GM12873 (cell line): ENCODE measurements at regions not wholly inside any gene's neighbourhood (a gene's known extent, or its start where the extent isn't known, plus 50 kb on each side); places are given as distances from the start of the nearest gene placed in this dataset.

Experiments
- CTCF ChIP-seq: IDR thresholded peaks from 2 replicates; pipeline ENCODE4 v1.5.1; 2012; ENCODE audit warnings: low read depth, mild to moderate bottlenecking, moderate library complexity, low read length, control low read depth; ENCODE audit not compliant: insufficient read depth; ENCODE audit errors: missing control alignments

GRCh38 chr11:70865356-70865755 lies 387.0 kb downstream of the SHANK2 start:
- no peak for TF ChIP-seq CTCF

GRCh38 chr11:70866834-70867233 lies 385.5 kb downstream of the SHANK2 start:
- no peak for TF ChIP-seq CTCF

DNA sequence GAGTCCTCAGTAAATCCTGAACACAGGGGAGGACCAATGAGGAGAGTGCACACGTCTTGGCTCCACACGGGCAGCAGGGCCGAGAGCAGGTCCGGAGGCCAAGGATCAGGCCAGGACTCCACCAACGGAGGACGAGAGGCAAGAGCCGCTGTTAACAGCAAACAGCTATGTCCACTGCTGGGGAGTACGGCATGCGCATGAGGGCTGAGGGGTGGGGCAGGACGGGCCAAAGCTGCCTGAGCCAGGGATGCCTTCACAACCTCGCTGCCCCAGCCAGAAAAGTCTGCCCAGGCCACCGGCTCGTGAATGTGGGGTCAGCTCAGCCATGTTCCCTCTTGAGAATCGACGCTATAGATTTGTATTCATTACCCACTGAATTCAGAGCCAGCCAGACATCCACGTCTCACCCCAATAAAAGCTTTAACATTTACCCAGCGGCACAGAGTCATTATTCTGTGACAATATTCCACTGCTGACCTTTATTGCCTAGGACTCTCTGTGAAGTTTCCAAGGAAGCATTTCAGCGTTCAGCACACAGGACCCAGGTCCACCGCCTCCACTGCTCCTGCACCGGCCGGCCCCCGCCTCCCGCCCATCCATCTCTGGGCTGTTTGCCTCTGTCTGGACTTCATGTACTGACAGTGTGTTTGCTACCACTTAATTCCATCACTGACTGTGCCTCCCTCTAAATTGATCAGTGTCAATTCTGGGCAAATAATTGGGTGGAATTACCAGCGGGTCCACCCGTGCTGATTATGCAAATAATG lies 384.9 kb downstream of the SHANK2 start:
- TF ChIP-seq CTCF, result no peak

DNA sequence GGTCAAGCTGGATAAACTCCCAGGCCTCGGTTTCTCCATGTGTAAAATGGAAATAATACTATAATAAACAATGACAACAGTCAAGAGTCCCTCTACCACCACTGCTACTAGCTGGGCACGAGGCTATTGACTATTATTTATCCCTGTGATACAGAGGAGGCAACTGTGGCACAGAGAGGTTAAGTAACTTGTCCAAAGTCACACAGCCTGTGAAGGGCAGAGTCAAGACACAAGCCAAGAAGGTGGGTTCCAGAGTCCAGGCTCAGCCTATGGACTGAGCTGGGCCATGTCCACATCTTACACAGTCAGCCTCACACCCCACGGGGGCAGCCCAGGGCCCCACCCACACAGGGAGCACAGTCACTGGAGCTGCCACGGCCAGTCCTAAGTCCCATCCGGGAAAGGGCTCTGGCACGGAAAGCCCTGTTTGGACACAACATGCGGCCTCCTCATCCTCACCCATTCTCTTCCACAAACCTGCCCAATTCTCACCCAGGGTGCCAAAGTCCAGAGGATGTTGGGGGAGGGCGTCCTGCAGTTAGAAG lies 384.0 kb downstream of the SHANK2 start:
- no peak for TF ChIP-seq CTCF

DNA sequence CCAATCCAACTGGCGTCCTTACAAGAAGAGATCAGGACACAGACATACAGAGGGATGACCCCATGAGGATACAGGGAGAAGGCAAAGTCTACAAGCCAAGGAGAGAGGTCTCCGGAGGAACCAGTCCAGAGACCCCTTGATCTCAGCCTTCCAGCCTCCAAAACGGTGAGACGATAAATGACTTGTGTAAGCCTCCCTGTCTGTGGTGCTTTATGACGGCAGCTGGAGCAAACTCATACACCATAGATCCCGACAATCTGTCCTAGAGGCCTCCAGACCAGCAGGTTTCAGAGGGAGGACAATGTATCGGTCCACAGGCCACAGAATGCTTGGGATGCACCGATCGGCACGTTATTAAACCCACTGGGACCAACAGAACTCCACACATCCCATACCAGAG lies 383.3 kb downstream of the SHANK2 start:
- no peak for TF ChIP-seq CTCF

GRCh38 chr11:70871881-70872280 lies 380.5 kb downstream of the SHANK2 start:
- no peak for TF ChIP-seq CTCF

DNA sequence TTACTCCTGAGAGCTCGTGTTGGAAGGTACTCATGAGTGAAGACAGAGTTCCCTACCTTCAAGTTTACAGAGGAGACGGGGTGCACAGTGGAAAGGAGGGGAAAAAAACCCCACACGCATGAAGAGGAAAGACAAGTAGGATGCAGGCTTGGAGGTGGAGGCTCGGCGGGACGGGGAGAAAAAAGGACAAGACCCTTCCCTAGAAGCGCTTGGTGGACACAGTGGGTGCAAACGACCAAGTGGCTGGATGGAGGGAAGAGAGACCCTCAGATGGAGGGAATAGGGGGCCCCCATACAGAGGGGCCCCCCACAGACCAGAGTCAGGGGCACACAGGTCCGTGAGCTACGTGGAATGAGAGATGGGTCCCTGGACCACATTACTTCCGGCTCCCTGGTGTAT lies 380.1 kb downstream of the SHANK2 start:
- no peak for TF ChIP-seq CTCF
